ENCODE measurements at regions not wholly inside any gene's neighbourhood (a gene's known extent, or its start where the extent isn't known, plus 50 kb on each side); places are given as distances from the start of the nearest gene placed in this dataset.

DNA sequence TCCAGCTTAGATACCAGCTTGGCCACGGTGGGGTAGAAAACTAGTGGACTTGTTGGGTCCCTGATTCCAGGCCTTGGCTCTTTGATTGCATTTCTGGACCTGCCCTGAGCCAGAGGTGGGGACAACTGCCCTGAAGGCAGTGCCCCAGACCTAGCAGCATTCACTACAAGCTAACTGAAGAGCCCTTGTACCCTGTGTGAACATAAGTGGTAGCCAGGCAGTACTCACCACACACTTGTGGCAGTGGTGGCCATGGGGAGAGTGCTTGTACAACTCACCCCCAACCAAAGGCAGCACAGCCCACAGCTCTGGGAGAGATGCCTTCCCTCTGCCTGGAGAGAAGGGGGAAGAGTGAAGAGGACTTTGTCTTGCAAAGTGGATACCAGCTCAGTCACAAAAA lies 177.3 kb upstream of the NAALADL2 start:
- TF ChIP-seq CTCF (conservative IDR thresholded peaks at IDR 0.05 in 1 of 2, IDR thresholded peaks at IDR 0.05 in 1 of 2; ENCODE audit: extremely low read depth in 1 of 2, insufficient read depth in 1 of 2, low read depth in 1 of 2, low read length in 2 of 2) = no peak
- TF ChIP-seq EZH2 (IDR thresholded peaks at IDR 0.05; ENCODE audit: borderline replicate concordance, low read length) = no peak
